ENCODE measurements at regions not wholly inside any gene's neighbourhood (a gene's known extent, or its start where the extent isn't known, plus 50 kb on each side); places are given as distances from the start of the nearest gene placed in this dataset.

- no peak for TF ChIP-seq CTCF (IDR thresholded peaks at IDR 0.05; ENCODE audit: insufficient read depth, low read length)
- TF ChIP-seq GABPA (IDR thresholded peaks at IDR 0.05; ENCODE audit: low read depth), result no peak
- TF ChIP-seq POLR2AphosphoS5 (IDR thresholded peaks at IDR 0.05; ENCODE audit: low read depth), result no peak
These were observed 471.8 kb downstream of the KDM4C start for GRCh38 chr9:7229571-7229970.

All from HL-60 (cell line).